BLaER1 (cell line): ENCODE measurements at regions not wholly inside any gene's neighbourhood (a gene's known extent, or its start where the extent isn't known, plus 50 kb on each side); places are given as distances from the start of the nearest gene placed in this dataset.

Experiments
- H3K27ac ChIP-seq: shearing (Covaris generic); formaldehyde crosslinking; 2 replicates; pipeline ENCODE4 v1.8.1; 2022
- H3K27me3 ChIP-seq: shearing (Covaris generic); formaldehyde crosslinking; 2 replicates; pipeline ENCODE4 v1.8.1; 2022
- H3K36me3 ChIP-seq: shearing (Covaris generic); formaldehyde crosslinking; 2 replicates; pipeline ENCODE4 v1.8.1; 2022
- H3K4me1 ChIP-seq: shearing (Covaris generic); formaldehyde crosslinking; 2 replicates; pipeline ENCODE4 v1.8.1; 2022
- H3K4me2 ChIP-seq: shearing (Covaris generic); formaldehyde crosslinking; 2 replicates; pipeline ENCODE4 v1.8.1; 2022
- H3K4me3 ChIP-seq: shearing (Covaris generic); formaldehyde crosslinking; 2 replicates; pipeline ENCODE4 v1.8.1; 2022
- H3K9ac ChIP-seq: shearing (Covaris generic); formaldehyde crosslinking; 2 replicates; pipeline ENCODE4 v1.8.1; 2022
- H3K9me3 ChIP-seq: shearing (Covaris generic); formaldehyde crosslinking; 2 replicates; pipeline ENCODE4 v1.8.1; 2022
- H4K20me1 ChIP-seq: shearing (Covaris generic); formaldehyde crosslinking; 2 replicates; pipeline ENCODE4 v1.8.1; 2022
- Cebpa-rat ChIP-seq: shearing (Covaris generic); IDR thresholded peaks from 2 replicates; pipeline ENCODE4 v1.8.1; 2022

DNA sequence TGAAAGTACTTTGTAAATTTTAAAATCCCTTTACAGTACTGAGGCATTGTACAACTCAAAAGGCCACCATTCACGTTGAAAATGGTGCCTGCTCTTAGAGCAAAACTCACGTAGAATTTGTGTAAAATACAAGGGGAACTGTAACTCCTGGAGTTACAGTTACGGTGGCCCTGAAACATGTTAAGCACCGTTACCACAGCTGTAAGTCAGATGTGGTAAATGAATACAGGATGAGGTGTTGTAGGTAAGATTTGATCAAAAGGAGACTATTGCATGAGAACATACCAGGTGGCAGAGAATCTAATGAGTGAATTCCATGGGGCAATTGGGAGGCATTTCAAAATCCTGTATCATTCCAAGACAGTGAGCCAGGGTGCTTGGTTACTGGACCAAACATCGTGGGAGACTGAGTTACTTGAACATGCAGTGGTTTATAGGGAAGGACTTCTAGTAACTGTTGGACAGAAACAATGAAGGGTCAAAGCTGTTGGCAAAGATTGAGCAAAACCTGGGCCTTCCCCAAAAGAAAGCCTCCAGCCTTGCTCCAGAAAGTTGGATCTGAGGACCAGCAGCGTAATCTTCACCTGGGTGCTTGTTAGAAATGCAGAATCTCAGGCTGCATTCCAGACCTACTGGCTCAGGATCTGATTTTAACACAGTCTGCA lies 535.8 kb upstream of the POU3F3 start:
- H3K36me3 ChIP-seq, result no peaks in the 10 kb centered on the region
- H3K27ac ChIP-seq, result no peak overlapping the region
- no peak for TF ChIP-seq Cebpa-rat
- no peaks in the 10 kb centered on the region for H3K27me3 ChIP-seq
- H3K4me1 ChIP-seq, result peaks cover 1% of the 10 kb centered on the region
- no peak overlapping the region for H3K4me2 ChIP-seq
- no peaks in the 10 kb centered on the region for H4K20me1 ChIP-seq
- H3K9me3 ChIP-seq, result no peaks in the 10 kb centered on the region
- no peak overlapping the region for H3K9ac ChIP-seq
- H3K4me3 ChIP-seq, result no peak overlapping the region

DNA sequence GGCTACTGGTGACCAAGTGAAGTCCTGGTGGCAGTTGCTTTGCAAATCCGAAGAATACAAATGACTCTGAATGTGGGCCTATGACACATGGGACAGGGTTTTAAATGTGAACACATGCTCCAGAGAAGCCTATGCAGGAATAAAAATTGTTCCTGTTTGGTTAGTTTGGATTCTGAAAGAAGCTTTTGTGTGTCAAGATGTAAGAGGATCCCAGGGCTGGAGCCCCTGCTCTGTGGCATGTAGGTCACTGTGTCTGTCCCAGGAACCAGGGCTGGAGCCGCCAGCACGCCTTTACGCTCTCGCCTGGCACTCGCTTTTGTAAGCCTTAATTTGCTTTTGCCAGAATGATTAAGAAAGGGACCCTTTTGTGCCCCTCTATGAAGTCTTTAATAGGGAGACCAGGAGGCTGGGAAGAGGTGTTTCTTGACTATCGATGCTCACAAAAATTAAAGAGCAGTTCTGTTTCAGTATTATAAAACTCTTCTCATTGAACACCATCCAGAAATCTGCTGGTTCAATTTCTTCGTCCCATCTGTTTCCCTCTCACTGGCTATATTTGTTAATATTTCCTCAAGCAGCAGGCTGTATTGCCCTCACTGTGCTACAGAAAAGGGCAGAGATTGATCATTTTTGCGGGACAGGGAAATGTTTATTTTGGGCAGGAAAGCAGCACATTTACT lies 532.7 kb upstream of the POU3F3 start:
- Histone ChIP-seq H4K20me1 (no peaks in the 10 kb centered on the region), H3K36me3 (no peaks in the 10 kb centered on the region), H3K27ac (no peak overlapping the region), H3K4me2 (no peak overlapping the region), H3K4me3 (no peak overlapping the region), H3K9me3 (no peaks in the 10 kb centered on the region), H3K27me3 (no peaks in the 10 kb centered on the region), H3K9ac (no peak overlapping the region), H3K4me1 (no peaks in the 10 kb centered on the region)
- no peak for TF ChIP-seq Cebpa-rat

- no peaks in the 10 kb centered on the region for H3K36me3 ChIP-seq
- H3K27me3 ChIP-seq, result no peaks in the 10 kb centered on the region
- no peak overlapping the region for H3K4me2 ChIP-seq
- H3K4me3 ChIP-seq, result no peak overlapping the region
- TF ChIP-seq Cebpa-rat, result no peak
- H3K9ac ChIP-seq, result no peak overlapping the region
- no peaks in the 10 kb centered on the region for H3K4me1 ChIP-seq
- no peaks in the 10 kb centered on the region for H4K20me1 ChIP-seq
- no peaks in the 10 kb centered on the region for H3K9me3 ChIP-seq
- H3K27ac ChIP-seq, result no peak overlapping the region
These were observed 532.0 kb upstream of the POU3F3 start for GRCh38 chr2:104321796-104322349.

DNA sequence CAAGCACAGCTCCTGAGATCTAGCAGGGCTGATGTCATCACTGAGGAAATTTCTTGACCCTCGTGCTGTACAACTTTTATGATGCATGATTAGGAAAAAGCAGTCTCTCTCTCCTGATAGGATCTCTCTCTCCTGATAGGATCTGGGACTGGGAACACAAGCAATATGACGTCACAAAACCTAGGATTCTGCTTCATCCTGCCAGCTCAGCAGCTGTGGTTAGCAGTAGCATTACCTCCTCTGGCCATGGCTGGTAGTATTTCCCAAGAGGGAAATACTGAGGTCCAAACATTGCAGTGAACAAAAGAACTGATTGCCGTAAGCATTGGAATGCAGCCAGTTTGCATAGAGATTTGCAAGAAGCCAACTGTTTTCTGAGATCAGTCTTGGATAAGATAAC lies 521.2 kb upstream of the POU3F3 start:
- no peak for TF ChIP-seq Cebpa-rat
- no peaks in the 10 kb centered on the region for H3K36me3 ChIP-seq
- no peaks in the 10 kb centered on the region for H3K4me1 ChIP-seq
- H3K9ac ChIP-seq, result no peak overlapping the region
- H3K4me3 ChIP-seq, result no peak overlapping the region
- H3K4me2 ChIP-seq, result no peak overlapping the region
- no peaks in the 10 kb centered on the region for H3K9me3 ChIP-seq
- no peak overlapping the region for H3K27ac ChIP-seq
- H4K20me1 ChIP-seq, result no peaks in the 10 kb centered on the region
- no peaks in the 10 kb centered on the region for H3K27me3 ChIP-seq

- H3K9ac ChIP-seq, result no peak overlapping the region
- no peak overlapping the region for H3K4me3 ChIP-seq
- H3K9me3 ChIP-seq, result no peaks in the 10 kb centered on the region
- H3K27ac ChIP-seq, result no peak overlapping the region
- H4K20me1 ChIP-seq, result no peaks in the 10 kb centered on the region
- H3K4me1 ChIP-seq, result no peaks in the 10 kb centered on the region
- no peaks in the 10 kb centered on the region for H3K36me3 ChIP-seq
- TF ChIP-seq Cebpa-rat, result no peak
- H3K4me2 ChIP-seq, result no peak overlapping the region
- no peaks in the 10 kb centered on the region for H3K27me3 ChIP-seq
These were observed 516.0 kb upstream of the POU3F3 start for GRCh38 chr2:104337869-104338268.

DNA sequence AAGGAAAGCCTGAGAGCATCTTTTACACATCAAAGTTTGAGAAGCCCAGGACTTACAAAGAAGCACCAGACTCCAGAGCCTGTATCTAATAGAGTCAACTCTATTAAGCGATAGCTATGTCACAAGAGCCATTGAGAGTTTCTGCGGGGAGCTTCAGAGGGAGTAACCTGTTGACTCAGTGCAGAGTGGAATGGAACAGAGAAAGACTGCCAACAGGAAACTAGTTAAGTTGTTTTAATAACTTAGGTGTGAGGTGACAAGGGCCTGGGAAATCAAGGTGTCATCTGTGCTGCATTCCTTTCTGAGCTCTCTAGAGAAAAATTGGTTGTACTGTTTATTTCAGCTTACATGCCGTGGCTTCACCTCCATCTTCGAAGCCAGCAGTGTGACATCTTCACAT lies 513.8 kb upstream of the POU3F3 start:
- TF ChIP-seq Cebpa-rat, result no peak
- Histone ChIP-seq H4K20me1 (no peaks in the 10 kb centered on the region), H3K4me1 (no peaks in the 10 kb centered on the region), H3K27me3 (no peaks in the 10 kb centered on the region), H3K4me3 (no peak overlapping the region), H3K9me3 (no peaks in the 10 kb centered on the region), H3K9ac (no peak overlapping the region), H3K4me2 (no peak overlapping the region), H3K27ac (no peak overlapping the region), H3K36me3 (no peaks in the 10 kb centered on the region)

GRCh38 chr2:104340879-104341828 lies 512.8 kb upstream of the POU3F3 start:
- no peaks in the 10 kb centered on the region for H3K27me3 ChIP-seq
- no peak overlapping the region for H3K4me2 ChIP-seq
- no peak for TF ChIP-seq Cebpa-rat
- H3K9ac ChIP-seq, result no peak overlapping the region
- no peak overlapping the region for H3K4me3 ChIP-seq
- H4K20me1 ChIP-seq, result no peaks in the 10 kb centered on the region
- no peaks in the 10 kb centered on the region for H3K36me3 ChIP-seq
- H3K9me3 ChIP-seq, result no peaks in the 10 kb centered on the region
- no peak overlapping the region for H3K27ac ChIP-seq
- H3K4me1 ChIP-seq, result no peaks in the 10 kb centered on the region

DNA sequence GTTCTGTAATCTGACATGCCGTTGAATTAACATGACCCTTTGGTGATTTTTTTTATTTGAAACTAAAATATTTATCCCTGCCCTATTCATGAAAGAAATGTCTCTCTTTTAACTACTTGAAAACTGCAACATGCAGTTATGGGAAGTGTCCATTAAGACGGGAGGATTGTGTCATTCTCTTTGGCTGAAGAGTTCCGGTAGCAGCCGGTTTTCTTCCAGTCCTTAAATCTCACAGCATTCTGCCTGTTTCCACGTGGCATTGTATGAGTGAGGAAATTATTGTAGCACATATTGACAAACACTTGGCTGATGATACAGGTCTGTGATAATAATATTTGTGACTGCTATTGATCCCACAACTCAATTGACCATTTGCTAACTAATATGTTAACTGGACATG lies 509.6 kb upstream of the POU3F3 start:
- H4K20me1 ChIP-seq, result no peaks in the 10 kb centered on the region
- no peak overlapping the region for H3K4me2 ChIP-seq
- H3K27me3 ChIP-seq, result no peaks in the 10 kb centered on the region
- no peak overlapping the region for H3K27ac ChIP-seq
- TF ChIP-seq Cebpa-rat, result no peak
- no peak overlapping the region for H3K9ac ChIP-seq
- H3K9me3 ChIP-seq, result no peaks in the 10 kb centered on the region
- H3K4me3 ChIP-seq, result no peak overlapping the region
- no peaks in the 10 kb centered on the region for H3K36me3 ChIP-seq
- H3K4me1 ChIP-seq, result no peaks in the 10 kb centered on the region

- no peak for TF ChIP-seq Cebpa-rat
- no peaks in the 10 kb centered on the region for H3K36me3 ChIP-seq
- H4K20me1 ChIP-seq, result no peaks in the 10 kb centered on the region
- H3K4me3 ChIP-seq, result no peak overlapping the region
- H3K27ac ChIP-seq, result no peak overlapping the region
- H3K9ac ChIP-seq, result no peak overlapping the region
- no peak overlapping the region for H3K4me2 ChIP-seq
- H3K9me3 ChIP-seq, result no peaks in the 10 kb centered on the region
- no peaks in the 10 kb centered on the region for H3K27me3 ChIP-seq
- H3K4me1 ChIP-seq, result no peaks in the 10 kb centered on the region; the same call in 1 of the 2 replicates
These were observed 508.9 kb upstream of the POU3F3 start for GRCh38 chr2:104344985-104345384.
